AG10803 (cell line): ENCODE measurements at regions not wholly inside any gene's neighbourhood (a gene's known extent, or its start where the extent isn't known, plus 50 kb on each side); places are given as distances from the start of the nearest gene placed in this dataset.

ENCODE experiments used
- DNase-seq: peaks from one replicate; pipeline ENCODE4 v3.0.0; 2010; ENCODE audit warnings: low read depth
- H3K4me3 ChIP-seq: 2 replicates; pipeline ENCODE4 v1.5.1; 2011; ENCODE audit warnings: mild to moderate bottlenecking, low read length, control low read depth
- CTCF ChIP-seq: conservative IDR thresholded peaks from 2 replicates; pipeline ENCODE4 v1.5.1; 2011; ENCODE audit warnings: mild to moderate bottlenecking, low read length, control low read depth, inconsistent platforms

GRCh38 chr1:208892147-208892546 is 648.0 kb upstream of the PLXNA2 start:
- no peak for DNase-seq
- TF ChIP-seq CTCF = no peak
- H3K4me3 ChIP-seq = no peak overlapping the region

DNA sequence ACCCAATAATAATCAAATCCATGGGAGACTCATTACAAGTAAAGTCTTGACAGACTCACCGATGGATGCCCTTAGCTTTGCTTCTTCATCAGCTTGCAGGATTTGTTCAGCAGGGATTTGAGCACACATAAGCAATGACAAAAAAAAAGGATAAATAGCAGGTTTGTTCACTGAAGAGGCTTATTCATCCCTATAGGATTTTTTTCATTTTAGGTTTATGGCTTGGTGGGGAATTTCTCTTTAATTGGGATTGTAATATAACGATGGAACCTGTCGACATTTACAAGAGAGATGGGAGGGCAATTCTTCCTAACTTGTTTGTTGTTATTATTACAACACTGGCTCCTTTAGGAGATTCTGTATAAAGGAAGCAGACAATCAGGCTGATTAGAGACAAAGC is 649.1 kb upstream of the PLXNA2 start:
- TF ChIP-seq CTCF = no peak
- DNase-seq = no peak

GRCh38 chr1:208895181-208895580 is 651.0 kb upstream of the PLXNA2 start:
- H3K4me3 ChIP-seq = no peak overlapping the region
- no peak for DNase-seq
- no peak for TF ChIP-seq CTCF

More for the DNA sequence above, 649.1 kb upstream of the PLXNA2 start:
- H3K4me3 ChIP-seq = no peak overlapping the region

DNA sequence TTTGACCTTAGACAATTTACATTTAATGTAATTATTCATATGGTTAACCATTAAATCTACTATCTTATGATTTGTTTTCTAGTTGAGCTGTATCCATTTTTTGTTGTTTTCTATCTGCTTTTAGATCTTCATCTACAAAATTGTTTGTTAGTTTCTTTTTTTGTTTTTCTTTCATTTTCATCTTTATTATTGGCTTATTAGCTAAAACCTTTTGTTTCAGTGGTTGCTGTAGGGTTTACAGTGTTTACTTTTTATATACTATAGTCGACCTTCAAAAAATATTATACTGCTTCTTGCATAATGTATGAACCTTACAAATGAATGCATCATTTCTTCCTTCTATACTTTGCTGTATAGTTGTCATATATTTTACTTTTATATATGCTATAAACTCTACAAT is 651.6 kb upstream of the PLXNA2 start:
- no peak for DNase-seq
- no peak for TF ChIP-seq CTCF

DNA sequence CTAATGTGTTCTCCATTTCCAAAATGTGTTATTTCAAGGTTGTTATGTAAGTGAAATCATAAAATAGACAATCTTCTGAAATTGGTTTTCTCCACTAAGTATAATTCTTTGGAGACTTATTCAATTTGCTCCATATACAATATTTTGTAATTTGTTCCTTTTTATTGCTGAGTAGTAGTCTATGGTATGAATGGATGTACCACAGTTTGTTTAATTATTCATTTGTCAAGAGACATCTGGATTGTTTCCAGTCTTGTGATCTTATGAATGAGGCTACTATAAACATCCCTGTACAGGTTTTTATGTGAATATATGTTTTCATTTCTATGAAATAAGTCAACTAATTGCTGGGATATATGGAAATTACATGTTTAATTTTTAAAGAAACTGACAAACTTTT is 652.6 kb upstream of the PLXNA2 start:
- no peak for DNase-seq
- no peak for TF ChIP-seq CTCF
- H3K4me3 ChIP-seq = no peak overlapping the region

More for the DNA sequence above, 651.6 kb upstream of the PLXNA2 start:
- no peak overlapping the region for H3K4me3 ChIP-seq

DNA sequence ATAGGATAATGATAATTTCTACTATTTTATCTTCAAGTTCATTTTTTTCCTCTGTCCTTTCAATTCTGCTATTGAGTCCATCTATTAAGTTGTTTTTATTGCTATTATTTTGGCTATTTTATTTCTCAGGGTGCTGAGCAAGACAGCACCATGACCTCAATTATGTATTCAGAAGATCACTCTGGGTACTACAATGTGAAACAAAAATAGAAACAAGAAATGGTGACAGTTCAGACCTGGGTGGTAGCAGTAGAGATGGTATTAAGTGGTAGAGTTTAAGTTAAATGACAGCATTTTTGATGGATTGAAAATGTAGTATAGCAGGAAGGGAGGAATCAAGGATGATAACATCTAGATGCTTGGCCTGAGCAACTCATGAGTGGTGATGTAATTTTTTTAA is 655.3 kb upstream of the PLXNA2 start:
- TF ChIP-seq CTCF = no peak
- no peak for DNase-seq
- no peak overlapping the region for H3K4me3 ChIP-seq

DNA sequence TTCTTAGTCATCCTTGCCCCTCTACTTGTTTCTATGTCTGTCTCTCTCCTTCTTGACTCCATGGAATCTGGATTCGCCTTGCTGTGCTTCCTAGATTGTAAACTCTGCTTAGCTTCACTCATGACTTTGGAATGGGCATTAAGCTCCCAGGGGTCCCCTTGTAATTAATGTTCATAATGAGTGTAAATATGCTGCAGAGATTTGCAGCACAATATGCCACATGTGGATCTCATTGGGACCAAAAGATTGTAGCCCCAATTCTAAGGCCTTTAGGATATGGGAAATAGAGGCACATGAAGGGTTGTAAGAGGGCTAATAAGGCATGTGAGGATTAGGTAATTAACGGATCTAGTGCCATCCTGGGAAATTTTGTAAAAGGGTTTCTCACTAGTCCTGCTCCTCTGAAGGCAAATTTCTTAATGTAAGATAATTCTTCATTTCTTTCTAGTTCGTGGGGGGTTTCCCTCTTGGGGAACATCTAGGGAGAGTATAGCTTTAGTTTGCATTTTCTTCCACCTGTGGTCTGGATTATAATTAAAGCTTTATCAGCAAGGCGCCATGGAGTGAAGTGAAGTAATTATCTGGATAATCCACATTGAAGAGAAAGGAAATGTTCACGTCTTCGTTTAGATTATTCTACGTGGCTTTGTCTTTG is 659.2 kb upstream of the PLXNA2 start:
- H3K4me3 ChIP-seq = no peak overlapping the region
- no peak for DNase-seq
- TF ChIP-seq CTCF = no peak
